IPS-18c (cell line): ENCODE measurements at regions not wholly inside any gene's neighbourhood (a gene's known extent, or its start where the extent isn't known, plus 50 kb on each side); places are given as distances from the start of the nearest gene placed in this dataset.

ENCODE experiments used
- H3K4me3 ChIP-seq: 2 replicates; pipeline ENCODE4 v1.7.0; 2013; ENCODE audit warnings: low read depth, mild to moderate bottlenecking, low read length, moderate library complexity; ENCODE audit not compliant: insufficient read depth
- H3K9me3 ChIP-seq: one replicate; pipeline ENCODE4 v1.6.1; 2013; ENCODE audit warnings: mild to moderate bottlenecking, low read length, moderate library complexity; ENCODE audit not compliant: control insufficient read depth, insufficient read depth

DNA sequence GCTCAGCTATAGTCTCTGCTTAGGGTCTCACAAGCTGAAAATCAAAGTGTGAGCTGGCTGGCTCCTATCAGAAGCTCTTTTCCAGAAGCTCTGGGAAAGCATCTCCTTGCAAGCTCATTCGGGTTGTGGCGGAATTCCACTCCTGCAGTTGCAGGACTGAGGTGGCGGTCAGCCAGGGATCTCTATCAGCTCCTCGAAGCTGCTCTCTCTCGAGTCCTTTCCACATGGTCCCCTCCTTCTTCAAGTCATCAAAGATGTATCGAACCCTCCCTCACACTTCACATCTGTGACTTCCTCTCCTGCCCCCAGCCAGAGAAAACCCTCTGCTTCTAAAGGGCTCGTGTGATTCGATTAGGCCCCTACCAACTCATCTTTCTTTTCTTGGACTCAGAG is 141.7 kb downstream of the ZFP36L2 start:
- H3K4me3 ChIP-seq, result no peak overlapping the region
- no peaks in the 10 kb centered on the region for H3K9me3 ChIP-seq

GRCh38 chr2:43083710-43084698 is 142.4 kb downstream of the ZFP36L2 start:
- H3K9me3 ChIP-seq, result no peaks in the 10 kb centered on the region
- no peak overlapping the region for H3K4me3 ChIP-seq

- Histone ChIP-seq H3K4me3 (no peak overlapping the region), H3K9me3 (no peaks in the 10 kb centered on the region)
These were observed 143.3 kb downstream of the ZFP36L2 start for GRCh38 chr2:43082903-43083677.

DNA sequence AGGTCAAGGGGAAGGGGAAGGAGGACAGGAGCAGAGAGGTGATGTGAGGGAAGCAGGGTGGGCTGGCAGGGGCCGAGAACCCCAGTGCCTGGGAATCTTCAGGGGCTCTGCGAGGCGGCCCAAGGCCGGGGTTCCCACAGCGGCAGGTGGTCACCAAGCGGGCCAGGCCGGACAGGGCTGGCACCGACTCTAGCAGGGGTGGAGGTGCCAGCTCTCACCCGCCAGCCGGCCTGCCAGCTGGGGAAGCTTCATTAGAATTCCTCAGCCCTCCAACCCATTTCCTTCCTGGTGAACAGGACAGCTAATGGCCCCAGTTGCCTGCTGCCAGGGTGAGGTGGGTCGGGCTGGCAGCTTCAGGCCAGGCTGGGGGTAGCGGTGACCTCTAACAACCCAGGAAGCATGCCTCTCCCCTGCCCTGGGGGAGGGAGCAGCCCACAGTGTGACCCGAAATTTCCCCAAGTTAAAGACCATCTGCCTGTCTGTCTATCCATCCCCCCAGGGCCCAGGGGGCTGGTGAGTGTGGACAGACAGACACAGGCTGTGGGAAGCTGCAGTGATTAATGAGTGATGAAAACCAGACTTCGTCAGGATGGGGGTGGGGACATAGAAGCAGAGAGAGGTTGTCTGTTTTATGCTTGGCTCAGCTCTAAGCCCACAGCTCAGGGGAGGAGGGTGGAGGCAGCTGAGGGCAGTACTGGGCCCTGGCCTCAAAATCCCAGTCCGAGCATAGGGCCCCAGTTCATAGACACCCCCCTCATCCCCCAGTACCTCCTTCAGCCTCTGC is 144.1 kb downstream of the ZFP36L2 start:
- H3K4me3 ChIP-seq, result no peak overlapping the region
- H3K9me3 ChIP-seq, result peaks cover 2% of the 10 kb centered on the region

- Histone ChIP-seq H3K9me3 (peaks cover 2% of the 10 kb centered on the region), H3K4me3 (no peak overlapping the region)
These were observed 145.2 kb downstream of the ZFP36L2 start for GRCh38 chr2:43081131-43081765.

- H3K9me3 ChIP-seq, result peaks cover 2% of the 10 kb centered on the region
- H3K4me3 ChIP-seq, result no peak overlapping the region
These were observed 145.8 kb downstream of the ZFP36L2 start for GRCh38 chr2:43080571-43081021.

DNA sequence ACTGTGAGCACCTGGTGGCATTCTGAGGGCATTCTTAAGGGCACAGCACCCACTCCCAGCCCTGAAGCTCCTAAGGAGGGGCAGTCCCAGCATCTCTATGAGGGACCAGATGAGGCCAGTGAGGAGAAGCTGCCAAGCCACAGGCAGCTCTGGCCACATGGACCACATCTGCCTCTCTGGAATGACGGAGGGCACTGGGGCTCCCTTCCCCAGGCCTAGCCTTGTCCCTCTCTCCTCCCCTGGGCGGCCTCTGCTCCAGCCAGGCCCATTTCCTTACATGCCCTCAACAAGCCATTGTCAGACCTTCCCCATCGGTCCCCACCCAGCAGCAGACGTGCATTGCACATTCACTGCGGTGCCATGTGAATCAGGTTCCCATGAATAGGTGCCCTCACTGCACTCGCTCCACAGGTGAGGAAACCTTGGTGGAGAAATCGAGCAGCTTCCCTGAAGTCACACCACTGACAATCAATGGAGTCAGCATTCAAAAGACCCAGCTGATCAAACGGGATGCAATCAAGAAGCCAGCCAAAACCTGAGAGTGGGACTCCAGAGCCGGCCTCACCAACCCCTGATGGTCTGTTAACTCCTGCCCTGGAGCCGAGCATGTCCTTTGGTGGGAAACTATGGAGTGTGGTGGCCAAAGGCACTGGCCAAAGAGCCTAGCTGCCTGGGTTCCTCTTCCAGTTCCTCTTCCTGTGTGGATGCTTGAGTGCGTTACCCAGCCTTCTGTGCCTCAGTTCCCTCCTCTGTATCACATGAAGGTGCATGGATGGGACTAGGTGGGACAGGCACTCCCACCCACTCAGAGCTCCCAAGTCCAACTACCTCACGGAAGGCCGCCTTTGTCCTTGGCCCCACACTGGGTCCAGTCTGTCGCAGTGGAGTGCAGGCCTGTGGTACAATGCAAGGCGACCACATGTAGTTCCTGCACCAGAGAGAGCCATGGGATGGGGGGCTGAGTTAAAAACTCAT is 147.3 kb downstream of the ZFP36L2 start:
- Histone ChIP-seq H3K9me3 (peaks cover 2% of the 10 kb centered on the region), H3K4me3 (no peak overlapping the region)

- Histone ChIP-seq H3K4me3 (no peak overlapping the region), H3K9me3 (peaks cover 2% of the 10 kb centered on the region)
These were observed 148.1 kb downstream of the ZFP36L2 start for GRCh38 chr2:43078301-43078700.

DNA sequence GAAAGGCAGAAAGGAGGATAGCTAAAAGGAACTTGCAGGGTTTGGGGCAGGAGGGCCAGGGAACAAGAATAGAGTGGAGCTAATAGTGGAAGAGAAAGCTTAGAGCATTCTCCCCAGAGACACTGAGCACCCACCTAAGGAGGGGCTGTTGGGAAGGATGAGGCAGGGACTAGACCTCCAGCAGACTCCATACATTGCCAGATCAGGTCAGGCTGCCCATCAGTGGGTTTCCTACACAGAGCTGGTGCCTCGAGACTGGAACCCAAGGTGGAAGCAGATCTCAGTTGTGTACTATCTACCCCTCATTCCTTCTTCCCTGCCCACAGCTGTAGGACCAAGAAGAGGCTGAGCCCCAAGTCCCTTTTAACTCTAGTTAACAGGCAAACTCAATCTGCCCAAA is 148.5 kb downstream of the ZFP36L2 start:
- no peak overlapping the region for H3K4me3 ChIP-seq
- peaks cover 2% of the 10 kb centered on the region for H3K9me3 ChIP-seq

DNA sequence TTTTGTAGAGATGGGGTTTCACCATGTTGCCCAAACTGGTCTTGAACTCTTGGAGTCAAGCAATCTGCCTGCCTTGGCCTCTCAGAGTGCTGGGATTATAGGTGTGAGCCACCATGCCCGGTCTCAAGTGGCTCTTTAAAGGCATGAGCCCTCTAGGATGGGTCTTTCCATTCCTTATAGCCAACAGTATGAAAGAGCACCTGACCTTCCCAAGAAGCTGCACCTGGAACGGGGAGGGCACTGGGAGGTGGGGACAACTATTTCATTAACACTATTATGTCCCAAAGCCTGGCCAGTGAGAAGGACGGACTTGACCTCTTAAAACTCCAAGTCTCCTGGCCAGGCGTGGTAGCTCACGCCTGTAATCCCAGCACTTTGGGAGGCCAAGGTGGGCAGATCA is 149.7 kb downstream of the ZFP36L2 start:
- H3K4me3 ChIP-seq, result no peak overlapping the region
- H3K9me3 ChIP-seq, result peaks cover 2% of the 10 kb centered on the region

DNA sequence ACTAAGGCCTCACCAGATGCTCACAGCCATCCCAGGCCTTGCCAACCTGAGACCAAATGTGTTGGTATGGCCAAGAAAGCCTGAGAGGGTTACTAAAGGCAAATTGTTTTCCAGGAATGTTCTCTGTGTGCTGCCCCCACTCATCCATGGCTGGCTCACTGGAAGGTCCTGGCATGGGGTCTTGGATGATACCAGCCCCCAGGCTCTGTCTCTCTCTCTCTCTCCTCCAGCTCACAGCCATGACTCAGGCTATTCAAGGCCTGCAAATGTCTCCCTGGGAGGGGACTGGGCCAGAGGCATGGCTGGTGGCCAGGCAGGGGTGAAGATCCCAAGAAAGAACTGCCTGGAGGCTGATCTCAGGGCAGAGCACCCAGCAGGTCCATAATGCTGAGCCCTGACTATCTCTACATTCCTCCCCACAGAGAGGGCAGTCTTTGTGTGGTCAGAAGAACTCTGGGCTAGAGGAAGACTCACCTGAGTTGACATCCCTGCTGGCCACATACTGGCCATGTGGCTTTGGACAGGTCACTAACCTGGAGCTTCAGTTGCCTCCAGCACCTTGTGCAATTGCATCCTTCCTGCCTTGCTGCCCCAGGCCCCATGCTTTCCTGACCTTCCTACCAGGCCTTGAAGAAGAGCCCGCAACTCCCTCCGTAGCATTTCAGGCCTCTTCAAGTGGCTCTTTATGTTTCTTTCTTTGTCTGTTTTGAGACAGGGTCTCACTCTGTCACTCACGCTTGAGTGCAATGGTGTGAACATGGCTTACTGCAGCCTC is 150.4 kb downstream of the ZFP36L2 start:
- H3K4me3 ChIP-seq, result no peak overlapping the region

DNA sequence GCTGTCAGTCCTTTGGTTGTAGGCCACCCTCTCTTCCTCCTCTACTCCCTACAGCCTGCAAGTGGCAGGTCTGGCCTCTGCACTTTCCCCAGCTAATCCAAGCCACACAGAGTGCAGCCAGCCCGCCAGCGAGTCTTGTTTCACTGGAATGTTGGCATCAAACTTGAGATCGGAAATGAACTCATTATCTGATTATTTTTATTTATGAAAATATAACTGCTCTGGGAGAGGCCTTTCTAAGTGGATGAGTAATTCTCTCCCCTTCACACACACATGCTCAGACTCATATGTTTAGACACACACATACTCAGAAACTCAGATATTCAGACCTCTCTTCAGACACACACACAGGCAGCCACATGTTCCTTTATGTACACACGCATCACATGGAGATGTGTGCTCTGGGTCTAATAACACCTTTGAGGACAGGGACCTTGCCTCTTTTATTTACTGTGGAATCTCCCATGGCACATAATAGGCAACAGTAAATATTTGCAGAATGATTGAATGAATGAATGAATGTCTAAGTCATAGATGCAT is 151.3 kb downstream of the ZFP36L2 start:
- no peak overlapping the region for H3K4me3 ChIP-seq
- peaks cover 2% of the 10 kb centered on the region for H3K9me3 ChIP-seq

More for the DNA sequence above, 150.4 kb downstream of the ZFP36L2 start:
- peaks cover 2% of the 10 kb centered on the region for H3K9me3 ChIP-seq

DNA sequence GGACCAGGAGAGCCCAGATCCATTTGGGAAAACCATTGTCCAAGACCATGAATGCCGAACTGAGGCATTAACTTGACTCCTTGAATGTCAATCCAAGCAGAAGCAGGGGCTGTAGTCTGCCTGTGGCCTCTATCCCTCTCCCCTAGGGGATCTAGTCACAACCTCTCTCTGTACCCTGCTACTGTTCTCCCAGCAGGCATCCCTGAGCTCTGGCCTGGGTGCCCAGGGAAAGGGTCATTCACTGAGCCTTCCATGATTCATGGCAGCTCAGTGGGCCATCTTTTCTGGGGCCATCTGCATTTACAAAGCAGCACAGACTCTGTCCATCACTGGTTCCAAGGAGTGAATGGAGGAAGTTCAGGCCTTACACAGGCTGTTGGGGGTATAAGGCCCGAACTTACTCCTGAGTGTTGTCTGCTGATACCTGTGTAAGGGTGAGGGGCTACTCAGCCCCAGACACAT is 151.8 kb downstream of the ZFP36L2 start:
- H3K9me3 ChIP-seq, result peaks cover 2% of the 10 kb centered on the region
- no peak overlapping the region for H3K4me3 ChIP-seq

GRCh38 chr2:43074052-43074451 is 152.4 kb downstream of the ZFP36L2 start:
- no peak overlapping the region for H3K4me3 ChIP-seq
- peaks cover 2% of the 10 kb centered on the region for H3K9me3 ChIP-seq

- H3K4me3 ChIP-seq, result no peak overlapping the region
These were observed 153.0 kb downstream of the ZFP36L2 start for GRCh38 chr2:43073401-43073825.

More at GRCh38 chr2:43073401-43073825, 153.0 kb downstream of the ZFP36L2 start:
- peaks cover 2% of the 10 kb centered on the region for H3K9me3 ChIP-seq
